Central memory CD8-positive, alpha-beta T cell (primary cell): ENCODE measurements at regions not wholly inside any gene's neighbourhood (a gene's known extent, or its start where the extent isn't known, plus 50 kb on each side); places are given as distances from the start of the nearest gene placed in this dataset.

Source experiments
- ATAC-seq: fragments of 150-1000 bp; cut with Tn5 transposase; replicated peaks from 2 replicates; pipeline ENCODE4 v1.10.0; 2022; ENCODE audit warnings: mild to moderate bottlenecking, moderate FRiP score, moderate number of reproducible peaks; ENCODE audit not compliant: poor library complexity, severe bottlenecking; ENCODE audit errors: extremely low read depth
- DNase-seq, 2 donors: peaks; one replicate each; pipeline ENCODE4 v3.0.0; 2021; ENCODE audit warnings: low spot score in 2 of 2
- H3K27ac Mint-ChIP-seq: one replicate; pipeline ENCODE4 v1.8.0; 2022; ENCODE audit warnings: low read depth, mild to moderate bottlenecking, moderate library complexity, mixed read lengths
- H3K27me3 Mint-ChIP-seq: one replicate; pipeline ENCODE4 v1.8.0; 2022; ENCODE audit warnings: mixed read lengths
- H3K36me3 Mint-ChIP-seq: one replicate; pipeline ENCODE4 v1.8.0; 2022; ENCODE audit warnings: mild to moderate bottlenecking, moderate library complexity, mixed read lengths; ENCODE audit not compliant: insufficient read depth
- H3K4me1 Mint-ChIP-seq: one replicate; pipeline ENCODE4 v1.8.0; 2022; ENCODE audit warnings: mixed read lengths
- H3K4me3 Mint-ChIP-seq: one replicate; pipeline ENCODE4 v1.8.0; 2022; ENCODE audit warnings: mild to moderate bottlenecking, moderate library complexity, mixed read lengths
- H3K9me3 Mint-ChIP-seq: one replicate; pipeline ENCODE4 v1.8.0; 2022; ENCODE audit warnings: mixed read lengths

DNA sequence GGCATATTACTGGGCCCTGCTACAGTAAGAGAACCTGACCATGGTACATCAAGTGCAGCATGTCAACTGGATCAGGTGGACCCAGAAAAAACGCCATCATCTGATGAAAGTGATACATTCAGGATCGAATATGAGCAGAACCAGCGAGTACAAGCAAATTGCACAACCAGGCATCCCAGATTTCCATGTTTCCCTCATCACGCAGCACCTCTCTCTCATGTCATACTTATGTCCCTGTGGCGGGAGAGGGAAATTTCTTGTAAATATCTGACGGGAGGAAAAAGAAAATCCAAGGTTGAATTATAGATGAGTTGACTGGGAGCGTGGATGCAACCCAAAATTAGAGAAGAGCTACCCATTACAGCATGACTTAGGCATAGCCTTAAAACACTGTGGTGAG lies 608.5 kb upstream of the FAT1 start:
- ATAC-seq (no peak), DNase-seq (no peak)
- Mint-ChIP-seq H3K27me3 (no peaks in the 10 kb centered on the region), H3K4me1 (no peaks in the 10 kb centered on the region), H3K36me3 (no peaks in the 10 kb centered on the region), H3K27ac (no peak overlapping the region), H3K4me3 (no peak overlapping the region), H3K9me3 (peaks cover 21% of the 10 kb centered on the region)

DNA sequence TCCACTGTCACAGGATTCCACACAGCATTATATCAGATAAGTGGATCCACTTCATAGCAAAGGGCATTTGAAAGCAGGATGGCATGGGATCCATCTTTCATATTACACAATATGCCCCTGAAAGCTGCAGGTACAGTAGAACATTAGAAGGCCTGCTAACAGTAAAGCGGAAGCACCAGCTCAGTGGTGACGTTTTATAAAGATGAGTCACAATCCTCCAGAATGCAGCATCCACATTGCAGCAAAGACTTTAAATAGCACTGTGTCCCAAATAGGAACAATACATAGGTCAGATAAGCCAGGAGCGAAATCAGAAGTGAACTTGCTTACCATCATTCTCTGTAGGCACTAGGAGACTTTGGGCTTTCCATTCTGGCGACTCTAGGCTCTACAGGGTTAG lies 609.5 kb upstream of the FAT1 start:
- Mint-ChIP-seq H3K4me1 (no peaks in the 10 kb centered on the region), H3K27ac (no peak overlapping the region), H3K36me3 (no peaks in the 10 kb centered on the region), H3K9me3 (peaks cover 13% of the 10 kb centered on the region), H3K4me3 (no peak overlapping the region), H3K27me3 (no peaks in the 10 kb centered on the region)
- no peak for ATAC-seq
- no peak for DNase-seq

GRCh38 chr4:187335339-187335738 lies 611.7 kb upstream of the FAT1 start:
- Mint-ChIP-seq H3K36me3 (no peaks in the 10 kb centered on the region), H3K4me1 (no peaks in the 10 kb centered on the region), H3K4me3 (no peak overlapping the region), H3K27ac (no peak overlapping the region), H3K27me3 (no peaks in the 10 kb centered on the region), H3K9me3 (peaks cover 18% of the 10 kb centered on the region)
- DNase-seq (no peak), ATAC-seq (no peak)

DNA sequence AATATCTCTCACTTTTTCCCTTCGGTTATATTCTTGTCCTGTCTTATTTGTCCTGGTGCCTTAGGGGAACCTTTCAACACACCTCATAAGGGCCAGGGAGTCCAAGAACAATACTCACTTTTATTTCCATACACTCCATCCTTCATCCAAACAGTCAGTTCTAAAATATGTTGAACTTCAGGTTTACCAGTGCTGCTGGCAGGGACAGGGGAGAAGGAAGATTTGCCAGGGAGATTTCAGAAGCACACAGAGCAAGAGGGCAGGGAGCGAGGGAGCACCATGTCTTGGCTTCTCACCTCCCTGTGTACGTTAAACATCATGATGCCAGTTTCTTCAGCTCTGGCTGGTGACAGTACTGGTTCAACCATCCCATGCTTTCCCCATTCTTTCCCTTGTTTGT lies 631.1 kb upstream of the FAT1 start:
- ATAC-seq: no peak

GRCh38 chr4:187357045-187357643 lies 633.5 kb upstream of the FAT1 start:
- no peak overlapping the region for H3K27ac Mint-ChIP-seq
- H3K4me3 Mint-ChIP-seq: no peak overlapping the region
- no peaks in the 10 kb centered on the region for H3K4me1 Mint-ChIP-seq
- ATAC-seq: no peak
- H3K36me3 Mint-ChIP-seq: no peaks in the 10 kb centered on the region
- no peaks in the 10 kb centered on the region for H3K27me3 Mint-ChIP-seq
- peaks cover 16% of the 10 kb centered on the region for H3K9me3 Mint-ChIP-seq
- DNase-seq: no peak

More for the DNA sequence above, 631.1 kb upstream of the FAT1 start:
- H3K9me3 Mint-ChIP-seq: peaks cover 22% of the 10 kb centered on the region
- no peak overlapping the region for H3K27ac Mint-ChIP-seq
- H3K36me3 Mint-ChIP-seq: no peaks in the 10 kb centered on the region
- no peak overlapping the region for H3K4me3 Mint-ChIP-seq
- no peaks in the 10 kb centered on the region for H3K4me1 Mint-ChIP-seq
- no peak for DNase-seq
- H3K27me3 Mint-ChIP-seq: no peaks in the 10 kb centered on the region

DNA sequence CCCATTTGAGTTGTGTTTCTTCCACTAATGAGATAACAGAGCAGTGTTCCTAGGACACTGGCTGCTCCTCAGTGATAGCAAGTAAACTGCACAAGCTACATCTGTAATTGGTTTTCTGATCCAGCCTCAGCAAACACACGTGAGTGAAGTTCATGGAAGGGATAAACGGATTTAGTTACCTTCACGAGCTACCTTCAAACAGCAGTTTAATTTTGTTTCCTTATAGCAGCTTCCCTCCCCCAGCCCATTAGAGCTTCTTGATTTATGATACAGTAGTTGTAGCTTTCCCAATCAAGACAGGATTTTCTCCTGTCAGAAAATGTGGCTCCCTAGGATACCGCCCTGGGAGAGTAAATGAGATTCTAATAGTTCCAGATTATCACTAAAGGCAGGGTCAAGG lies 634.2 kb upstream of the FAT1 start:
- no peaks in the 10 kb centered on the region for H3K4me1 Mint-ChIP-seq
- H3K9me3 Mint-ChIP-seq: peaks cover 18% of the 10 kb centered on the region
- H3K27me3 Mint-ChIP-seq: no peaks in the 10 kb centered on the region
- H3K36me3 Mint-ChIP-seq: no peaks in the 10 kb centered on the region
- DNase-seq (no peak), ATAC-seq (no peak)
- H3K4me3 Mint-ChIP-seq: no peak overlapping the region
- H3K27ac Mint-ChIP-seq: no peak overlapping the region

DNA sequence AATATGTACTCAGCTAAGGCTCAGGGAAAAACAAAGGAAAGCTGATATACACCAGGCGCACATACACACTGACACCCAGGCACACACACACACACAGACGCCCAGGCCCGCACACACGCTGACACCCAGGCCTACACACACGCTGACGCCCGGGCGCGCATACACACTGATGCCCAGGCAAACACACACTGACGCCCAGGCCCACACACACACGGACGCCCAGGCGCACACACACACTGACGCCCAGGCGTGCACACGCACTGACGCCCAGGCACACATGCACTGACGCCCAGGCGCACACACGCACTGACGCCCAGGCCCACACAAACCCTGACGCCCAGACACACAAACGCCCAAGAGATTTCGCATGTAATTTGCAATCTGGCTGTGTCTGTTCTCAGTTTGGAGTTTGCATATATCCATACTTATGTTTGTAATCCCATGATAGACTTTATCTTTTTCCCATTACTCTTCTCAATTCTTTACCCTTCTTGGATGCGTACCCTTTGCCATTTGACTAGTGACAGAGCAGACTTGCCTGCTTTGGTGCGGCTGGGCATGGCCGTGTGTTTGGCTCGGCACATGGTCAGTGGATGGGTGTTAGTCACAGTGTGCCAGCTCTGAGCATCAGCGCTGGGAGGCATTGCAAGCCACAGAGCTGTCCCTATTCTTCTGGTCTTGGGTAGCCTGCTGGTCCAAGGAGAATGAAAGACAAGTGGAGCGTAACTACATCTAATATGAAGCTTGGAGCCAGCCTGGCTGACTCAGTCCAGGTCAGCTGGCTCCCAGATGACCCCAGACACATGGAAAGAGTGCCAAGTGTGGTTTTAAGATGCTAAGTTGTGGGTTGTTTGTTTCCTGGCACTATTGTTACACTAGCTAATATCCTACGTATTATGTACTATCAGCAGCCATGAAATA lies 632.4 kb upstream of the ZFP42 start:
- H3K4me3 Mint-ChIP-seq: no peak overlapping the region
- no peaks in the 10 kb centered on the region for H3K36me3 Mint-ChIP-seq
- ATAC-seq (no peak), DNase-seq (no peak)
- peaks cover 26% of the 10 kb centered on the region for H3K9me3 Mint-ChIP-seq
- no peaks in the 10 kb centered on the region for H3K27me3 Mint-ChIP-seq
- no peak overlapping the region for H3K27ac Mint-ChIP-seq
- H3K4me1 Mint-ChIP-seq: no peaks in the 10 kb centered on the region

DNA sequence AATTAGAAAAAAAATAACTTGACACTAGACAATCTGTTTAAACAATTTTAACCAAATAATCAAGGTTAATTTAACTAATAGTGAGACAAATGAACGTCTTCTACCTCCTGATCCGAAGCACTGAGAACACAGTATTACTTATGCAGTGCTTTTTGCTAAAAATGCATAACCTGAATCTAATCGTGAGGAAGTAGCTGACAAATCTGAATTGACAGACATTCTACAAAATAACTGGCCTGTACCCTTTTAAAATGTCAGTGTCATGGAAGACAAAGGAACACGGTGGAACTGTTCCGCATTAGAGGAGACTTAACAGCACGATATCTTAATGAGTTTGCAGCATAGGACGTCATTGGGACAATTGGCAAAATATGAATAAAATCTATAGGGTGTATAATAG lies 631.2 kb upstream of the ZFP42 start:
- H3K9me3 Mint-ChIP-seq: peaks cover 17% of the 10 kb centered on the region

GRCh38 chr4:187364851-187365250 lies 630.7 kb upstream of the ZFP42 start:
- Mint-ChIP-seq H3K27ac (no peak overlapping the region), H3K4me3 (no peak overlapping the region), H3K27me3 (no peaks in the 10 kb centered on the region), H3K4me1 (no peaks in the 10 kb centered on the region), H3K36me3 (no peaks in the 10 kb centered on the region), H3K9me3 (peaks cover 15% of the 10 kb centered on the region)
- DNase-seq (no peak), ATAC-seq (no peak)

More for the DNA sequence above, 631.2 kb upstream of the ZFP42 start:
- H3K27me3 Mint-ChIP-seq: no peaks in the 10 kb centered on the region
- H3K4me3 Mint-ChIP-seq: no peak overlapping the region
- H3K4me1 Mint-ChIP-seq: no peaks in the 10 kb centered on the region
- ATAC-seq: no peak
- no peaks in the 10 kb centered on the region for H3K36me3 Mint-ChIP-seq
- no peak for DNase-seq
- H3K27ac Mint-ChIP-seq: no peak overlapping the region

DNA sequence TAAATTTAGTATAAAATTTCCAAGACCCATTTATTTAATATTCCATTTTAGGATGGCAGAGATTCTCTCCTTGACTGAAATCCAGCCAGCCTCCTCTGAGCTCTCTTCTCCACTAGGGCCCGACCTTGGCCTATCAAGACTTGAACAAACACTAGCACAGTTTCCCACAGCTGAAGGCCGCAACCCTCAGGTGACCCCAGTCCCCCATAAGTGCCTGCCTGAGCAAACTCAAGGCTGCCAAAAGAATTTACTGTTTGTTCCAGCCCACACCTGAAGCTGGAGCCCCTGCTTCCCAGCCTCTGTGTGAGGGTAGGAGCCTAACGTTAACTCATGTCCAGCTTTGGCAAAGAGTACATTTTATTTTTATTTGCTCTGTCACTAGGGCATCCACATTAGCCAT lies 629.0 kb upstream of the ZFP42 start:
- ATAC-seq: no peak
- Mint-ChIP-seq H3K9me3 (peaks cover 24% of the 10 kb centered on the region), H3K36me3 (no peaks in the 10 kb centered on the region), H3K27me3 (no peaks in the 10 kb centered on the region), H3K4me3 (no peak overlapping the region), H3K27ac (no peak overlapping the region), H3K4me1 (no peaks in the 10 kb centered on the region)
- DNase-seq: no peak

DNA sequence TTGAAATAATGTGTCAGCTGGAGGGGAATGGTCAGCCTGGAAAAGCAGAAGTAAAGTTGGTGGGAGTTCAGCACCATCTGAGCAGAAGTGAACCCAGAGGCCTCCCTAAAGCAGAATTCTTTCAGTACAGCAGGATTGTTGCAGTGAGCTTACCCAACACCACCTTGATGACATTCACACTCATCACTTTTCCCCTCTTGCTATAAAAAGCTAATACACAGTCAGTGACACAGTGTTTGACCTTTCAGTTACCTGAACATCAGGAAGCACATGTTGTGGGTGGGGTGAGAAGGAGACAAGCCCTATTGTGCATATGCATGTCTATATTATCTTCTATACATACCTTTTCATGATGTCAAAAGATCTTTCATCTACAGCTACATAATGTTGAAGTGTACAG lies 624.7 kb upstream of the ZFP42 start:
- no peak for ATAC-seq
- Mint-ChIP-seq H3K27me3 (no peaks in the 10 kb centered on the region), H3K36me3 (no peaks in the 10 kb centered on the region), H3K9me3 (peaks cover 30% of the 10 kb centered on the region), H3K4me3 (no peak overlapping the region), H3K27ac (no peak overlapping the region), H3K4me1 (no peaks in the 10 kb centered on the region)
- DNase-seq: no peak

DNA sequence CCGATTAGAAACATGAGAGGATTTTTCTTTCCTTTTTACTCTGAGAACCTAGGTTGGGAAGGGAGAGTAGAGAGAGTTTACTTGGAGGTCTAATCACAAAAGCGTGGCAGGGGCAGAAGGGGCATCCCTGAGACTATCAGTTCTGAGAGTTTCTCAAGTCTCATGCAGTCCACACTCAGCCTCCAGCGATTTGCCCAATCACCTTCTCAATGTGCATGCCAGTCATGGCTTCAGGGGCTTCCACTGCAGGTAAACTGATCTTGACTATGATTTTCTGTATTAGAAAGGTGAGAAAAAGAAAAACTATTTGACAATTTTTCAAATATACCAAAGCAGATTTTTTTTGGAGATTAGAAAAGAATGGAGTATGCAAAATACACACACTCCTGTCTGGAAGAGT lies 617.1 kb upstream of the ZFP42 start:
- Mint-ChIP-seq H3K27ac (no peak overlapping the region), H3K9me3 (peaks cover 16% of the 10 kb centered on the region), H3K4me3 (no peak overlapping the region), H3K4me1 (no peaks in the 10 kb centered on the region), H3K36me3 (no peaks in the 10 kb centered on the region), H3K27me3 (no peaks in the 10 kb centered on the region)
- ATAC-seq (no peak), DNase-seq (no peak)

GRCh38 chr4:187380181-187380581 lies 615.4 kb upstream of the ZFP42 start:
- ATAC-seq: no peak

More at GRCh38 chr4:187380181-187380581, 615.4 kb upstream of the ZFP42 start:
- no peaks in the 10 kb centered on the region for H3K36me3 Mint-ChIP-seq
- no peak overlapping the region for H3K27ac Mint-ChIP-seq
- no peak overlapping the region for H3K4me3 Mint-ChIP-seq
- no peaks in the 10 kb centered on the region for H3K27me3 Mint-ChIP-seq
- DNase-seq: no peak
- peaks cover 18% of the 10 kb centered on the region for H3K9me3 Mint-ChIP-seq
- no peaks in the 10 kb centered on the region for H3K4me1 Mint-ChIP-seq
